22Rv1 (cell line): ENCODE measurements at regions not wholly inside any gene's neighbourhood (a gene's known extent, or its start where the extent isn't known, plus 50 kb on each side); places are given as distances from the start of the nearest gene placed in this dataset.

Experiments
- ZFX ChIP-seq: fragments of 450-650 bp; IDR thresholded peaks from 2 replicates; pipeline ENCODE4 v1.6.1; 2017; ENCODE audit warnings: antibody characterized with exemption, borderline replicate concordance
- TF ChIP-seq, protein P1 (sequence below): fragments of 450-650 bp; IDR thresholded peaks from 2 replicates; pipeline ENCODE4 v1.5.1; 2017; ENCODE audit warnings: mild to moderate bottlenecking

DNA sequence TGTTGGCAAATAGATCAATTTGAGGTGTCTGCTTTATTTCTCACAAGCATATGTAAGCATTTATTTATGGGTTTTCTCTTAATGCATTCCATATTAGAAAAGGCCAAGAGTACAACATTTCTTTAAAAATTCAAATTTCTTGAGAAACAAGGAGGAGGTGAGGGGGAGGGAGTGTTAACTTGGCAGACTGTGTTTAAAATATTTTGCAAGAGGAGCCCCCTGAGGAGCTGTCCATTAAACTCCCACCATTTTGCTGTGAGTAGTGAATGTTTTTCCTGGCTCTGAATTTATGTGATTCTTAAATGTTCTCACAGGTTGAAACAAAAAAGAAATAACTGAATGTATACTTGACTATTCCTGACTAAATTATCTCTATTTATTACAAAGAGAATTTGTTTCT lies 363.8 kb downstream of the PTPRC start:
- TF ChIP-seq, protein P1, sequence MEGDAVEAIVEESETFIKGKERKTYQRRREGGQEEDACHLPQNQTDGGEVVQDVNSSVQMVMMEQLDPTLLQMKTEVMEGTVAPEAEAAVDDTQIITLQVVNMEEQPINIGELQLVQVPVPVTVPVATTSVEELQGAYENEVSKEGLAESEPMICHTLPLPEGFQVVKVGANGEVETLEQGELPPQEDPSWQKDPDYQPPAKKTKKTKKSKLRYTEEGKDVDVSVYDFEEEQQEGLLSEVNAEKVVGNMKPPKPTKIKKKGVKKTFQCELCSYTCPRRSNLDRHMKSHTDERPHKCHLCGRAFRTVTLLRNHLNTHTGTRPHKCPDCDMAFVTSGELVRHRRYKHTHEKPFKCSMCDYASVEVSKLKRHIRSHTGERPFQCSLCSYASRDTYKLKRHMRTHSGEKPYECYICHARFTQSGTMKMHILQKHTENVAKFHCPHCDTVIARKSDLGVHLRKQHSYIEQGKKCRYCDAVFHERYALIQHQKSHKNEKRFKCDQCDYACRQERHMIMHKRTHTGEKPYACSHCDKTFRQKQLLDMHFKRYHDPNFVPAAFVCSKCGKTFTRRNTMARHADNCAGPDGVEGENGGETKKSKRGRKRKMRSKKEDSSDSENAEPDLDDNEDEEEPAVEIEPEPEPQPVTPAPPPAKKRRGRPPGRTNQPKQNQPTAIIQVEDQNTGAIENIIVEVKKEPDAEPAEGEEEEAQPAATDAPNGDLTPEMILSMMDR, result no peak
- TF ChIP-seq ZFX, result no peak
